AML-193 (cell line): ENCODE measurements at regions not wholly inside any gene's neighbourhood (a gene's known extent, or its start where the extent isn't known, plus 50 kb on each side); places are given as distances from the start of the nearest gene placed in this dataset.

Source experiments
- DNase-seq, 2 experiments: peaks; one replicate each; lab custom pipeline; 2025; lab: John Stamatoyannopoulos, UW

DNA sequence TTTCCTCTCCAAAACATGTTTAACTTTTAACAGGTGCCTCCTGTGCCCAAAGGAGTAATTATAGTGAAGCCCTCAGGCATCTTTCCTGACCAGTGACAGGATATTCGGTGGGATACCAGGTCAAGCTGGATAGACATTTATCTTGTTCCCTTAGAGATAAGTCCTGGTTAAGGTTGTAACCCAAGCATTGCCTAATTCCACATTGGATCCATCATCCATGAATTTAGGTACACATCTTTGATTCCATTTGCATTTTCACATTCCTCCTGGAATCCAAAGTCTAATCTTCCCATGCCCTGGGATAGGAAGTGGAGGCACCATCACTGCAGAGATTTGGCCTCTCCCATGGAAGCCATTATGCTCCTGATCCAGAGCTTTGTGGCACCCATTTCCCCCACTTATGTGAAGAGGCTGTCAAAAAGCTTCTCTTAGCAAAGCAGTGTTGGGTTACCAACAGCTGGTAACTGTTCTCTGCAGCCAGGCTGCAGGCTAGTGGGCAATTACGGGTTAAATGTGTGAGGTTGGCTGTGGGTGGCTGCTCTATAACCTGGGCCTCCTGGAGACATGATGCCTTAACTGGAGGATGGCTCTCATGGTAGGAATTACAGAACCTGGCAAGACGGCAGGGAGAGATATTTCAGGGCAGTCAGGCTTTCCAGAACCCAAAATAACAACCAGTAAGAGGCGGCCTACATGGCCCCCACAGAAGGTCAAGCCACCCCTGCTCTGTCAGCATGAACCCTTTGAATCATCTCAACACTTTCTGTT, 96.9 kb upstream of the VGLL2 start:
- DNase-seq = no peak

DNA sequence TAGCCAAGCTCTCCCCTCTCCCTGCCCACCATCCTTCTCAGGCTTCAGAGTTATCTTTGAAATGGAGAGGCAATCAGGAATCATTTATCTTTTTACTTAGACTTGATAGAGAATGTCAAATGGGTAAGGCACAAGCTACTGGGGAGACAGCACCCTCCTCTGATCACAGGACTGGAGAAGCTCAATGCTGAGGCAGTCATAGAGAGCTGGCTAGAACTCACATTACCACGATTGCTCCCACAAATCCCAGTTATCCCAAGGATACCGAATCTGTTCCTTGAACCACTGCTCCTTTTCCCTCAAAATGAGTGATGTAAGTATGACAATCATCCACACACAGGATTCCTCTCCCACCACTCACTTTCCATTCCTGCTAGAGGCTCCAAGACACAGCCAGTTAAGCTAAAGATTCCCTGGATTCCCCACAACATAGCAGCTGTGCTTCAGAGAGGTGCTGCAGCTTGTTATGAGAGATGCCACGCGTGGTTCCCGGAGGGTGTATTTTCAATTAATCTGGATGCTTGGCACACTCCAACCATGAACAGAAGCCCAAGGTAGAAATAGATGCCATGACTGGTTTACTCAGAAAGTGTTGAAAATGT, 96.2 kb upstream of the VGLL2 start:
- DNase-seq = no peak

DNA sequence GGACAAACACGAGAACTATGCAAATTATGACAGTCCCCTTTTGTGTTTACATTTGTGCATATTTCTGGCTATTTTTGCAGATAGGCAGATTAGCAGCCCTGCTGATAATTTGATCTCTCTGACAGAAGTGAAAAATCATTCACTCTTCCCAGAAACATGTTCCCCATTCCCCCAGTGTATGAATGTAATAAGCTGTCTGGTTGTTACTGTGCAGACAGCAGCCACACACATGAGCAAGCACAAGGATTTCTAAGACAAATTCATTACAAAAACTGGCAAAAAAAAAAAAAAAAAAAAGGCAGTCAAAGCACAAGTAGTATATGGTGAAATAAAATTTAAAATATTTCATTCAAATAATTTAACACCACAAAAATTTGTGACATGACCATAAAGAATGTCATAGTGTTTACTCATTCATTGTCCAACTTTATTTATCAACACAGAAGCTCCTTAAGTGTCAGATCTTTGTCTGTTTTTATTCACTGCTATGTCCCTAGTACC, 95.5 kb upstream of the VGLL2 start:
- DNase-seq = no peak

DNA sequence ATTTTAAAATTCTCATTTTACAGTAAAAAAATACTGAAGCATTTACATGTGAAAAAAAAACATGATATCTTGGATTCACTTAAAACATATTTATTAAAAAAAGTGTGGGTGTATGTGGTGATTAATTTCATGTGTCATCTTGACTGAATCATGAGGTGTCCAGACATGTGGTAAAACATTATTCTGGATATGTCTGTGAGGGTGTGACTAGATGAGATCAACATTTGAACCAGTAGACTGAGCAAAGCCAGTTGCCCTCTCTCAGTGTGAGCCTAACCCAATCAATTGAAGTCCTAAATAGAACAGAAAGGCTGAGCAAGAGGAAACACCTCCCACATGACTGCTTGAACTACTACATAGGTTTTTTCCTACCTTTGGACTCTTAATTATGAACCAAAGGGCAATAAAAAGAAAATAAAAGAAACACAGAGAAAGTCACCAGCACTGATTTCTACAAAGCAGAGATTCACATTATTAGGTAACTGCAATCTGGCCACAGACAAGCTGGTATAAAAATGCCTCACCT, 90.5 kb upstream of the VGLL2 start:
- no peak for DNase-seq

DNA sequence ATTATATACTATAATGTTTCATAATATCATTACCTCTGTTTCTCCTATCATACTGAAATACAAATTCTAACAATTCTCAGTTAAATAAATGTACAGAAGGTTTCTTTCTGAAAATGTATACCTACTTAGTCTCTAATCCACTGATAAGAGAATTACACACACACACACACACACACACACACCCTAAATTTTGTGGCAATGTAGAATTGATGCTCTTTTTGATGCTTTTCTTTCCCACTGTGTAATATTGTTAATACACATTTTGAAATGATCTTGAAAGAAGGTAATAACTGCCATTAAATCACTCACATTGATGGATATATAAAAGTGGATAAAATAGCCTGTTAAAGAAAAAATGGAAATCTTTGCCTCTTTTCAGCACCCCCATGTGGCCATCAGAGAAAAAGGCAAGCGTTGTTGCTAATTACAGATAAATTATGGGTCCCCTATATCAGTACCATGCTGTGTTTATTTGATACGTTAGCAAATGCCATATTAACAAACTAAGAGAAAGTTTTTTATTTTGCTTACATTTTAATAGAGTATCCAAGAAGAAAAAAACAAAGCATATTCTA, 76.6 kb upstream of the VGLL2 start:
- peak; percentile 3 to 21 for DNase-seq

DNA sequence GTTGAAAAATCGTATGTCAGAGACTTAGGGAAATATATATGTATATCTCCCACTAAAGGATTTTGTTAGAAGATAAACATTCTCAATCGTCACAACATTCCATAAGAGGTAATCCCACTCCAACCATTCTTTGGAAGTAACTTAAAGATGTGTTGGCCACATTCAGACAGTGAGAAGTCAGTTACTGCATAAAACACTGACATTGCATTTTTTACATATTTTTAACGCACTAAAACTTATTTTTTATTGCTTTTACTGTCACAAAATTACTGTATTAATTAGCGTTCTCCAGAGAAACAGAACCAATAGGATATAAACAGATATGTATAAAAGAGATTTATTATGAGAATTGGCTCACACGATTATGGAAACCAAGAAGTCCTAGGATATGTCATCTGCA, 74.3 kb upstream of the VGLL2 start:
- no peak for DNase-seq

DNA sequence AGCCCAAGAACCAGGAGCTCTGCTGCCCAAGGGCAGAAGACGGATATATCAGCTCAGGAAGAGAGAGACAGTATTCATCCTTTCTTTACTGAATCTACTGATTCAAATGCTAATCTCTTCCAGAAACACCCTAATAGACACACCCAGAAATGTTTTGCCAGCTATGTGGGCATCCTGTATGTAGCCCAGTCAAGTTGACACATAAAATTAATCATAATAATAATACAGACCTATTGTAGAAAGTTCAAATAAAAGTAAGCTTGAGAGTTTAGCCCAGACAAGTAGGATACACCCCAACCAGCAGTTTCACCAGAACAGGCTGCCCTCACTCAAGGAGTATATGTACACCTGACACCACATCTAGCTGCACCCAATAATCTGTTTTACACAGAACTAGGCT, 73.9 kb upstream of the VGLL2 start:
- no peak for DNase-seq

DNA sequence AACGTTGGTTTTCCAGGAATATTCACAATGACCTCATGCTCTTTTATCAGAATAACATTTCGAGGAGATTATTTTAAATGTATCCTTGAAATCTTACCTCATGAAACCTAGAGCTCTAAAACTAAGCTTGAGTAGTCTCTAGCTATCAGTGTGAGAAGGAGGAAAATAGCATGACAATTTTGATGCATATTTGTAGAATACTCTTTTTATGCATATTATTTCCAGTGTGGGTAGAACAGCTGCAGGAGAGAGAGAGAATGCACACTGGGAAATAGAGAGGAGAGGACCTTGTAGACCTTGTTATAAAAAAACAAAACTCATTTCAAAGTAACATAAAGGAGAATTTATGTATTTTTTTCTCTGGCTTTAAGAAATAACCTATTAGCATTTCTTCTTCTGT, 71.1 kb upstream of the VGLL2 start:
- DNase-seq = no peak

DNA sequence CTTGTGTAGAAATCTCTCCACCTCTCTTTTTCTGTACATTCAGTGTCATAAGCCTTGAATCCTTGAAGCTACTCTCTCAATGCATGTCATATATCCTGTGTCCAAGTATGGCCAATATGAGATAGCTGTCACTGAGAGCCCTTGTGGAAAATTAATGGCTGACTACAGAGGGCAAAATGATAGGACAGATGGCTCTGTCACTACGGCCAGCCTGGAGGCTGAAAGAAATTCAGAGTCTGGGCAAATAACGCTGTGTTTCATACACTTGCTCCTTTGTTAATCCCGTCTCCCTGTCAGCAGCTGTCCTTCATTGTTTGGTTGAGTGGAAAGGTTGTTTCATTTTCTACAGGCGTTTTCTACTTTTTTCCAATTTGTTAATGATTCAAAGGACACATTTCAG, 70.4 kb upstream of the VGLL2 start:
- no peak for DNase-seq

DNA sequence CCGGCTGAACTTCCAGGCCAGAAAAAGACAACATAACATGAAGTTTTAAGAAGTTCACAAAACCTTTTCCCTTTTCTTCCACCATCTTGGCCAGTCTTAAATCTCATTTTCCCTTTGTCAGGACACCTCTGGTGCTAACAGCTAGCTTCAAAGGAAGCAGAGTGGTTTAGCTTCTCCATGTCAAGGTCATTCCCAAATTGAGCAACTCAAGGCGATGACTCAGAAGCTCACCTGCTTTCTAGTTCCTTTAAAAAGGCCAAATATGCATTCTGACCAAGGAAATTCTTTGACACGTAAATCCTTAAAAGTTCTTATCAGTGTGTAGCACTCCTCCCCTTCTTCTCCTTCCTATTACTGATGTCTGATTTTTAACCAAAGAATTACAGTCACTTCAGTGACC, 69.6 kb upstream of the VGLL2 start:
- DNase-seq = no peak

DNA sequence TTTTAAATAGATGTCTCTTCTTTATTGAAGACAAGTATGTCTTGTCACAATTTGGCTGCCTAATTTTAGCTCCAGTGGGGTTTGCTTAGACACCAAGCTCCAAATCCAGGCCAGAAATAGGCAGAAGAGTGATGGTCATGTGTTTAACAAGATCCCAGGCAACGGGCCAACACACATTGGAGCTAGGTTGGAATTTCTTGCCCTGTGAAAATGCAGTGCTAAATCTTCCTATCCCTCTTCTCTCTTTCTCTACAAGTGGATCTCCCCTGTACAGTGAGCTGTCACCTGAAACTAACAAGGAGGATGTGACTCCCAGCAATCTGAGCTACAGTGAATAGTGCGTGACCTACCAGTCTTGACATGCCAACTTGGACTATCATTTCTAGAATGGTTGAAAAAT, 65.3 kb upstream of the VGLL2 start:
- no peak for DNase-seq

DNA sequence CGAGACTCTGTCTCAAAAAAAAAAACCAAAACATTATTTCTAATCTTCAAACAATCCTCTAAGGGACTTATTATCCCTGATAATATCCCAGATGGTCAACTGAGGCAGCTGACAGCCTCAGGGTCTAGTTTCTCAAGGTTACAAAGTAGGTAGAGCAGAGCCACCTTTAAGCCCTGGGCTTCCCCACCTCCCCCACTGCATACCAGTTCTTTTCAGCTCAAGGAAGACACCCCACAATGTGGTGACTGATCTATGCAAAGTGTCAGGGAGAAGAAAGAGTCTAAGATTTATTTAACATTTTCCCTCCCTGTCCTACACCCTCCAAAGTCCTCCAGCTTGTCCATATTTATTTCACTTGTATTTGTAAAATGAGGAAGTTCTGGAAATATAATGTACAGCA, 60.5 kb upstream of the VGLL2 start:
- no peak for DNase-seq

DNA sequence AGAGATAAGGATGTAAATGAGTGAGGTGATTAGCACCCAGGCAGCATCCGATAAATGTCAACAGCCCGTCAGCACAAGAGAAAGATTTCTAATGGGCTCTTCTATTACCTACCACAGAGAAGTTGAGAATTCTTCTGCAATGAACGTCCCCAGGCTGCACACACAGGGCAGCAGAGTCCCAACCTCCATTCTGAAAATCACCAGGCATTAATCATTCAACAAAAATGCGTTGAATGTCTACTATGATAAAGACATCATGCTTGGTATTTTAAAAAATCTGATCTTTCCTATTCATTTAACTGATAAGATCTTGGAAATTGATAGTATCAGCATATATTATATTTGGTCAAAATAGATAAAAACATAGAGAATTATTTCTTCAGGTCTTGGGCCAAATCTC, 59.5 kb upstream of the VGLL2 start:
- DNase-seq = no peak

DNA sequence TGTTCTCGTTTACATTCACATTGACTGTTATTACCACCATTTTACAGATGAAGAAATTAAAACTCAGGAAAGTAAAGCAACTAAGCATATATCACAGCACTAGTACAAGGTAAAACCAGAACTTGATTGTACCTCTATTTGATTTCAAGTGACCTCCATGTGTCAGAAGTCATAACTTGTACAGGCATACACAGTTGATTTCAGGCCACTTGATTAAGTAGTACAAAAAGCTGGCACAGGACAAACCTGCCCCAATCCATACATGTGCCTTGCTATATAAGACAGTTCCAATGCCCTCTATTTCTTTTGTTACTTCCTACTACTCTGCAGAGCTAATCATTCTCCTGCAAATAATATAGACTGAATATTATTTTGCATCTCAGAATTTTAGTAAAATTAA, 58.8 kb upstream of the VGLL2 start:
- DNase-seq = no peak

DNA sequence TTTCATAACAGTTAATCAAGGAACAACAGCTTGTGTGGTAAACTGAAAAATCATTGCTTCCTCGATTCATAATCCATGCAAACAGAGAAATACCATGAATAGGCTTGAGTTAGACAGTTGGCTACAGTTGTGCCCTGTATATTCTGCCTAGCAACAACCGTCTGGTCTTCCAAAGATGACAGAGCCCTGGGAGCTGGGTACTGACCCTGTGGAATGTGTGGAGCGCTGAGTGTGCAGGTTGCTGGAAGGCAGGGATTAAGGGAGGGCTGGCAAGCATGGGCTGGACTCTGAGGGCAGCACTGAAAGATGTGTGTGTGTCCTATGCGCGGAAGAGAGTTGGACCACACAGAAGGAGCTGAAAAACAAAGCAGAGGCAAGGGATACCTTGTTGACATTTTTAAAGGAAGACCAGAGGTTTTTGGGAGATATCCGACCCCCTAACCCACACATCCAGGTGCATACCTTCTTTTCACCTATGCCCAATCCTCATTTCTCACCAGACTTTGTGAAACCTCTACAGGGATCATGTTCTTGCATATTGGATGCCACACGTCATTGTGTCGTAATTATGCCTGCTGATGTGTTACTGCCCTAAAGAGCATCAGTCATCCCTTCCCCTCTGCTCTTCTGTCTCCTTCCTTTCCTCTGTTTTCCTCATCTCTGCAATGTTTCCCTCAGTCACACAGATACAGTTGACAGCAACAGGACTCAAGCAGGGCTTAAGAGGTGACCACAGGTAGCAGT, 58.2 kb upstream of the VGLL2 start:
- no peak for DNase-seq

DNA sequence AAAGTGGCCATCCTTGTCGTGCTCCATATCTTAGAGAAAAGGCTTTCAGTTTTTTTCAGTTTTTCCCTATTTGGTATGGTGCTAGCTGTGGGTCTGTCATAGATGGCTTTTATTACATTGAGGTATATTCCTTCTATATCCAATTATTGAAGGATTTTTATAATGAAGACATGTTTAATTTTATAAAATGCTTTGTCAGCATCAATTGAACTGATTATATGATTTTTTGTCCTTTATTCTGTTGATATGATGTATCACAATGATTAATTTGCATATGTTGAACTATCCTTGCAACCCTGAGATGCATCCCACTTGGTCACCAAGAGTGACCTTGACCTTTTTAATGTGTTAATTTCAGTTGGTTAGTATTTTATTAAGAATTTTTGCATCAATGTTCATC, 55.1 kb upstream of the VGLL2 start:
- DNase-seq = no peak

DNA sequence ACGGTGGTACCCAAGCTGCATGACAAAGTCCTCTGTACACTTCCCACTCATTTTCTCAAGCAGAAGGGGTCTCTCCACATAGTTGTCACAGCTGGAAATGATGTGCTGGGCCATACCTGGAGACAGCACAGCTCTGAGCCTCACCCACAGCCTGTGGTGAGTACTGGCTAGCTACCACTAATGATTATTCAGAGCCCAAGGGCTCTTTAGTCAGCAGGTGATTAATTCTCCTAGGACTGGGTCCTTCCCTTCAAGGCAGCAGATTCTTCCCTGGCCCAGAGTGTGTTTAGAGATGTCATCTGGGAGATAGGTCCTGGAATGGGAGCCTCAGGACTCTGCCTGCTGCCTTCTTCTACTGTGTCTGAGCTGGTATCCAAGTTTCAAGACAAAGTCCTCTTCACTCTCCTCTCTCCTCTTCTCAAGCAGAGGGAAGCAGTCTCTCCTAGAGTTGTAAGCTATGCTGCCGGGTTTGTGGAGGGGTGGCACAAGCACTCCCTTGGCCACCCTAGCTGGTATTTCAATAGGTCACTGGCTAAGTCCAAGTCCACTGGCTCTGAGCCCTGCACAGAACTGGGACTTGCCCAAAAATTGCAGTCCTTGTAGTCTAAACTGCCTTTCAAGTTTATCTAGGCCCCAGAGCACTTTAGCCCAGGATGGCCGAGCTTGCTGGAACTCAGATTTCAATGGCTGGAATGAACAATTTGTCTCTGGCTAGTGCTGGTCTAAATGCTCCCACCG, 49.8 kb upstream of the VGLL2 start:
- no peak for DNase-seq
